H1 (cell line): ENCODE measurements at regions not wholly inside any gene's neighbourhood (a gene's known extent, or its start where the extent isn't known, plus 50 kb on each side); places are given as distances from the start of the nearest gene placed in this dataset.

Source experiments
- CTCF ChIA-PET: fragments of 300-600 bp; sonication (Branson Sonifier 250); formaldehyde crosslinking; loops from one replicate; lab custom pipeline; 2021; ENCODE audit not compliant: partially characterized antibody; lab: Charles Lee
- POLR2A ChIA-PET: fragments of 300-600 bp; sonication (Branson Sonifier 250); formaldehyde crosslinking; loops from one replicate; lab custom pipeline; 2021; ENCODE audit warnings: inconsistent platforms; ENCODE audit not compliant: partially characterized antibody; lab: Charles Lee
- DNase-seq, 2 experiments: peaks; one replicate each; pipeline versions ENCODE4 v3.0.0 to v3.0.0-alpha.2; 2010 to 2022; ENCODE audit warnings: low spot score in 2 of 2, low read depth in 1 of 2, mixed read lengths in 1 of 2
- FAIRE-seq: peaks from 2 replicates; lab custom pipeline; 2011; peaks lifted over from hg19 to GRCh38; lab: Jason Lieb, UNC
- H2AFZ ChIP-seq: 2 replicates; pipeline ENCODE4 v1.8.1; 2012; ENCODE audit warnings: low read length, inconsistent platforms
- H2AK5ac ChIP-seq: 2 replicates; pipeline ENCODE4 v1.6.1; 2013; ENCODE audit warnings: low read depth, low read length
- H2BK120ac ChIP-seq: replicated peaks from 2 replicates; pipeline ENCODE3; 2013; ENCODE audit warnings: low read depth, low read length, inconsistent platforms
- H2BK12ac ChIP-seq: 2 replicates; pipeline ENCODE4 v1.6.1; 2013; ENCODE audit warnings: low read depth, low read length
- H2BK15ac ChIP-seq: 2 replicates; pipeline ENCODE4 v1.6.1; 2013; ENCODE audit warnings: low read length
- H2BK20ac ChIP-seq: 2 replicates; pipeline ENCODE4 v1.6.1; 2013; ENCODE audit warnings: low read length
- H2BK5ac ChIP-seq: 2 replicates; pipeline ENCODE4 v1.6.1; 2013; ENCODE audit warnings: low read depth, low read length
- H3K14ac ChIP-seq: 2 replicates; pipeline ENCODE4 v1.6.1; 2013; ENCODE audit warnings: inconsistent platforms; ENCODE audit not compliant: insufficient read length
- H3K18ac ChIP-seq: 2 replicates; pipeline ENCODE4 v1.6.1; 2013; ENCODE audit warnings: low read length; ENCODE audit errors: extremely low read depth
- H3K23ac ChIP-seq: 2 replicates; pipeline ENCODE4 v1.6.1; 2013; ENCODE audit warnings: inconsistent platforms; ENCODE audit not compliant: insufficient read length
- H3K23me2 ChIP-seq: 2 replicates; pipeline ENCODE4 v1.6.1; 2013; ENCODE audit warnings: low read depth, low read length
- H3K27ac ChIP-seq: 2 replicates; pipeline ENCODE4 v1.6.1; 2011; ENCODE audit warnings: low read depth, low read length, inconsistent platforms
- H3K27me3 ChIP-seq, 4 experiments: replicated peaks in 1 of 4; 1 replicate in 1 of 4; 2 replicates in 3 of 4; pipeline versions ENCODE4 v1.6.1 to v1.8.1; 2011 to 2013; ENCODE audit warnings: low read length in 3 of 4, mild to moderate bottlenecking in 3 of 4, inconsistent platforms in 2 of 4, mixed read lengths in 2 of 4, moderate library complexity in 1 of 4; ENCODE audit not compliant: control insufficient read depth in 3 of 4, insufficient read depth in 3 of 4; ENCODE audit errors: extremely low read depth in 1 of 4
- H3K36me3 ChIP-seq, 4 experiments: 2 replicates each; pipeline versions ENCODE4 v1.6.1 to v1.8.1; 2011 to 2013; ENCODE audit warnings: mild to moderate bottlenecking in 4 of 4, low read length in 3 of 4, moderate library complexity in 2 of 4, control low read depth in 1 of 4, inconsistent platforms in 1 of 4; ENCODE audit not compliant: insufficient read depth in 4 of 4, control insufficient read depth in 2 of 4
- H3K4ac ChIP-seq: replicated peaks from 2 replicates; pipeline ENCODE3; 2013; ENCODE audit warnings: low read length, low read depth, mixed read lengths, inconsistent platforms; ENCODE audit not compliant: insufficient read length
- H3K4me1 ChIP-seq, 4 experiments: replicated peaks in 1 of 4; 1 replicate in 1 of 4; 2 replicates in 3 of 4; pipeline versions ENCODE4 v1.6.1 to v1.8.1; 2011 to 2013; ENCODE audit warnings: low read length in 3 of 4, inconsistent platforms in 2 of 4, mixed read lengths in 1 of 4; ENCODE audit not compliant: insufficient read depth in 4 of 4, control insufficient read depth in 3 of 4
- H3K4me2 ChIP-seq, 2 experiments: 2 replicates each; pipeline versions ENCODE4 v1.6.1 to v1.8.1; 2011 to 2013; ENCODE audit warnings: low read depth in 2 of 2, low read length in 2 of 2, control low read depth in 1 of 2, inconsistent platforms in 1 of 2, mild to moderate bottlenecking in 1 of 2; ENCODE audit not compliant: insufficient read depth in 1 of 2
- H3K4me3 ChIP-seq, 4 experiments: fragments of 200-600, 300-600 bp in 1 of 4; sonication (generic), shearing (Covaris generic), sonication (Bioruptor Twin) in 1 of 4; 2 replicates each; pipeline versions ENCODE4 v1.5.1 to v1.8.1; 2011 to 2016; ENCODE audit warnings: low read length in 4 of 4, low read depth in 3 of 4, control low read depth in 2 of 4, inconsistent platforms in 2 of 4, mild to moderate bottlenecking in 2 of 4, mixed read lengths in 1 of 4, moderate library complexity in 1 of 4; ENCODE audit not compliant: insufficient read depth in 2 of 4; ENCODE audit errors: extremely low read depth in 1 of 4
- H3K56ac ChIP-seq: replicated peaks from 2 replicates; pipeline ENCODE3; 2013; ENCODE audit warnings: low read depth, mild to moderate bottlenecking, mixed read lengths, low read length, inconsistent platforms; ENCODE audit not compliant: insufficient read length
- H3K79me1 ChIP-seq: 2 replicates; pipeline ENCODE4 v1.6.1; 2013; ENCODE audit warnings: low read depth, low read length, control low read depth
- H3K79me2 ChIP-seq, 2 experiments: 2 replicates each; pipeline versions ENCODE4 v1.6.1 to v1.8.1; 2012 to 2013; ENCODE audit warnings: low read length in 2 of 2, mild to moderate bottlenecking in 2 of 2, inconsistent platforms in 1 of 2; ENCODE audit not compliant: insufficient read depth in 2 of 2, control insufficient read depth in 1 of 2
- H3K9ac ChIP-seq, 4 experiments: replicated peaks in 1 of 4; 1 replicate in 1 of 4; 2 replicates in 3 of 4; pipeline versions ENCODE4 v1.6.1 to v1.8.1; 2011 to 2013; ENCODE audit warnings: low read depth in 3 of 4, low read length in 3 of 4, control low read depth in 2 of 4, mild to moderate bottlenecking in 2 of 4, moderate library complexity in 2 of 4, inconsistent platforms in 1 of 4; ENCODE audit errors: extremely low read depth in 1 of 4
- H3K9me3 ChIP-seq, 2 experiments: 2 replicates each; pipeline versions ENCODE4 v1.6.1 to v1.8.1; 2012 to 2013; ENCODE audit warnings: mild to moderate bottlenecking in 2 of 2, moderate library complexity in 2 of 2, control low read depth in 1 of 2, inconsistent platforms in 1 of 2, low read depth in 1 of 2, low read length in 1 of 2, mixed read lengths in 1 of 2; ENCODE audit not compliant: insufficient read depth in 2 of 2
- H4K20me1 ChIP-seq, 2 experiments: replicated peaks in 1 of 2; 2 replicates each; pipeline versions ENCODE3 to v1.8.1; 2011 to 2013; ENCODE audit warnings: inconsistent platforms in 2 of 2, low read length in 2 of 2, mild to moderate bottlenecking in 1 of 2; ENCODE audit not compliant: insufficient read depth in 2 of 2, control insufficient read depth in 1 of 2
- H4K5ac ChIP-seq: 2 replicates; pipeline ENCODE4 v1.6.1; 2013; ENCODE audit warnings: low read length, low read depth, mixed read lengths, inconsistent platforms; ENCODE audit not compliant: insufficient read length
- H4K8ac ChIP-seq: 2 replicates; pipeline ENCODE4 v1.8.0; 2013; ENCODE audit warnings: mild to moderate bottlenecking, moderate library complexity, low read length, inconsistent platforms; ENCODE audit not compliant: insufficient read depth; ENCODE audit errors: extremely low read depth
- H4K91ac ChIP-seq: replicated peaks from 2 replicates; pipeline ENCODE3; 2013; ENCODE audit warnings: low read length, mixed read lengths, inconsistent platforms; ENCODE audit not compliant: insufficient read length
- BACH1 ChIP-seq: IDR thresholded peaks from 2 replicates; pipeline ENCODE4 v1.6.1; 2012; ENCODE audit warnings: low read length, improper control_type of control experiment
- BCL11A ChIP-seq, 2 experiments: IDR thresholded peaks; one replicate each; pipeline ENCODE4 v1.6.1; 2011; ENCODE audit warnings: low read depth in 2 of 2, low read length in 2 of 2, mild to moderate bottlenecking in 2 of 2
- CHD1 ChIP-seq: IDR thresholded peaks from 2 replicates; pipeline ENCODE4 v1.6.1; 2012; ENCODE audit warnings: low read depth, low read length, improper control_type of control experiment
- PHF8 ChIP-seq: fragments of 200-600 bp; sonication (generic); conservative IDR thresholded peaks from 2 replicates; pipeline ENCODE4 v1.7.1; 2012; ENCODE audit warnings: low read depth, mild to moderate bottlenecking, inconsistent platforms, low read length, moderate library complexity
- RAD21 ChIP-seq, 2 experiments: IDR thresholded peaks in 1 of 2; conservative IDR thresholded peaks in 1 of 2; 2 replicates each; pipeline ENCODE4 v1.6.1; 2011; ENCODE audit warnings: low read depth in 2 of 2, low read length in 2 of 2, improper control_type of control experiment in 1 of 2, inconsistent platforms in 1 of 2, mild to moderate bottlenecking in 1 of 2, moderate library complexity in 1 of 2
- RFX5 ChIP-seq: IDR thresholded peaks from 2 replicates; pipeline ENCODE4 v1.6.1; 2011; ENCODE audit warnings: low read depth, low read length, improper control_type of control experiment, borderline replicate concordance
- RXRA ChIP-seq: IDR thresholded peaks from 2 replicates; pipeline ENCODE4 v1.6.1; 2011; ENCODE audit warnings: low read depth, mild to moderate bottlenecking, low read length, moderate library complexity; ENCODE audit not compliant: insufficient read depth
- SAP30 ChIP-seq: fragments of 300-600 bp; sonication (generic); IDR thresholded peaks from 2 replicates; pipeline ENCODE4 v1.7.1; 2012; ENCODE audit warnings: low read length, moderate library complexity, mild to moderate bottlenecking, inconsistent platforms; ENCODE audit not compliant: insufficient read depth, insufficient replicate concordance
- SP2 ChIP-seq: IDR thresholded peaks from 2 replicates; pipeline ENCODE4 v1.6.1; 2012; ENCODE audit warnings: mild to moderate bottlenecking, low read length, inconsistent platforms
- SP4 ChIP-seq: IDR thresholded peaks from 2 replicates; pipeline ENCODE4 v1.6.1; 2012; ENCODE audit warnings: low read length, inconsistent platforms
- SUZ12 ChIP-seq: fragments of 200-600 bp; sonication (generic); IDR thresholded peaks from 2 replicates; pipeline ENCODE4 v1.6.1; 2012; ENCODE audit warnings: mild to moderate bottlenecking, inconsistent platforms, low read length, moderate library complexity, mixed read lengths
- TEAD4 ChIP-seq: IDR thresholded peaks from 2 replicates; pipeline ENCODE4 v1.6.1; 2012; ENCODE audit warnings: low read depth, low read length, inconsistent platforms, mixed read lengths
- ZNF274 ChIP-seq: IDR thresholded peaks from 2 replicates; pipeline ENCODE4 v1.7.0; 2012; ENCODE audit warnings: low read length, borderline replicate concordance; ENCODE audit errors: extremely low read depth
- WGBS, 2 experiments: shearing (Covaris generic) in 1 of 2; methylation state at CpG; one replicate each; pipeline versions ENCODE4 v1.1.6 to v1.1.7; 2013 to 2015; ENCODE audit warnings: low lambda C conversion rate in 2 of 2, mixed read lengths in 2 of 2, inconsistent platforms in 1 of 2, low coverage in 1 of 2, missing lambda C conversion rate in 1 of 2; ENCODE audit not compliant: insufficient replicate concordance in 2 of 2, insufficient coverage in 1 of 2, insufficient read length in 1 of 2; ENCODE audit errors: extremely low coverage in 1 of 2, missing lambda C conversion rate in 1 of 2; 5-methylcytosine and 5-hydroxymethylcytosine counted together

DNA sequence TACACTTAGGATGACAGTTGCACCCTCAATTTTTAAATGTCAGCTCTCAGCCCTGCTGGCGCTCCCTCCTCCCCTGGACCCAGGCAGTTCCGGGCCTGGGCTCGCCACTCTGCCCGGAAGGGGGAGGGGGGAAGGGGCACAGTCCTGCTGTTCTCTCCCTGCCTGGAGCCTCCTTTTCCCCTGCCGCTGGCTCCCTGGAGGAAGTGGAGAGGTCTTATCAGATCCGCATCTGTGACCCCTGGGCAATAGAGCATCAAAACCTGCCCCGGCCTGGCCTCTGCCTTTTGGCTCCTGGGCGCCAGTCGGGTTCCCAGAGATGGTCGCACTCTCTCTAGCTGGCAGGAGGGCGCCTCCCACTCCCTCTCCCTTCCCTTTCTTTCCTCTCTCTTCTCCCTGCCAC, 149.3 kb downstream of the IRF8 start:
- Histone ChIP-seq H3K9ac (no peak overlapping the region), H2BK120ac (no peak overlapping the region), H3K36me3 (no peaks in the 10 kb centered on the region), H3K27me3 (no peaks in the 10 kb centered on the region; a peak in 1 of 7 replicates), H2BK5ac (no peak overlapping the region), H3K4me1 (peaks cover 0 to 1% (median 0%) of the 10 kb centered on the region in 4 experiments; a peak in 2 of 7 replicates), H2BK15ac (no peak overlapping the region), H3K79me2 (no peaks in the 10 kb centered on the region), H2BK20ac (no peak overlapping the region), H3K14ac (no peak overlapping the region), H3K4me3 (no peak overlapping the region), H4K5ac (no peak overlapping the region), H2AK5ac (no peak overlapping the region), H3K23me2 (no peaks in the 10 kb centered on the region), H3K56ac (no peak overlapping the region), H4K20me1 (peaks cover 0 to 3% of the 10 kb centered on the region in 2 experiments), H4K8ac (no peak overlapping the region), H2BK12ac (no peak overlapping the region), H2AFZ (no peak overlapping the region), H3K4me2 (no peak overlapping the region), H3K18ac (no peak overlapping the region), H4K91ac (no peak overlapping the region), H3K9me3 (no peaks in the 10 kb centered on the region), H3K4ac (no peak overlapping the region), H3K23ac (no peak overlapping the region), H3K27ac (no peak overlapping the region), H3K79me1 (no peaks in the 10 kb centered on the region)
- DNase-seq (no peak), FAIRE-seq (no peak)
- ChIA-PET CTCF (interaction anchor here (0.6 to 9.2 kb wide), 20 partner anchors 10 to 1140 kb away, joined by 3 to 84 read pairs (median 4); no protein-coding TSS in a partner anchor), POLR2A (interaction anchor here (1.2 kb wide), 1 partner anchor 13 kb away, joined by 3 read pairs; no protein-coding TSS in a partner anchor)
- WGBS, 2 experiments: 71% methylated on average over 9 of the region's 11 CpGs; no CpG with 5 or more reads in 1 of the 2 experiments
- TF ChIP-seq RFX5 (no peak), CHD1 (no peak), TEAD4 (no peak), ZNF274 (no peak), RAD21 (IDR thresholded peaks at IDR 0.05 in 1 of 2, conservative IDR thresholded peaks at IDR 0.05 in 1 of 2; ENCODE audit: low read depth in 2 of 2, low read length in 2 of 2) (no peak), SP2 (no peak), RXRA (no peak), SAP30 (no peak), SUZ12 (no peak), PHF8 (no peak), BACH1 (no peak), BCL11A (IDR thresholded peaks at IDR 0.05; ENCODE audit: low read depth in 2 of 2, low read length in 2 of 2) (no peak), SP4 (no peak)
